NB4 (cell line): ENCODE measurements at regions not wholly inside any gene's neighbourhood (a gene's known extent, or its start where the extent isn't known, plus 50 kb on each side); places are given as distances from the start of the nearest gene placed in this dataset.

Source experiments
- DNase-seq: peaks from one replicate; pipeline ENCODE4 v3.0.0; 2010; ENCODE audit warnings: low read depth
- H3K4me3 ChIP-seq: one replicate; pipeline ENCODE4 v1.5.1; 2011; ENCODE audit warnings: mild to moderate bottlenecking, low read depth, low read length, moderate library complexity
- MAX ChIP-seq: IDR thresholded peaks from 2 replicates; pipeline ENCODE4 v1.6.1; 2011; ENCODE audit warnings: low read depth, low read length
- MYC ChIP-seq: IDR thresholded peaks from 2 replicates; pipeline ENCODE4 v1.6.1; 2011; ENCODE audit warnings: low read depth, low read length
- POLR2A ChIP-seq: IDR thresholded peaks from 2 replicates; pipeline ENCODE4 v1.6.1; 2011; ENCODE audit warnings: mild to moderate bottlenecking; ENCODE audit not compliant: insufficient read length; ENCODE audit errors: extremely low read depth
- TF ChIP-seq, protein P1 (sequence below): IDR thresholded peaks from one replicate; pipeline ENCODE4 v1.5.1; 2012; ENCODE audit warnings: low read depth, low read length

DNA sequence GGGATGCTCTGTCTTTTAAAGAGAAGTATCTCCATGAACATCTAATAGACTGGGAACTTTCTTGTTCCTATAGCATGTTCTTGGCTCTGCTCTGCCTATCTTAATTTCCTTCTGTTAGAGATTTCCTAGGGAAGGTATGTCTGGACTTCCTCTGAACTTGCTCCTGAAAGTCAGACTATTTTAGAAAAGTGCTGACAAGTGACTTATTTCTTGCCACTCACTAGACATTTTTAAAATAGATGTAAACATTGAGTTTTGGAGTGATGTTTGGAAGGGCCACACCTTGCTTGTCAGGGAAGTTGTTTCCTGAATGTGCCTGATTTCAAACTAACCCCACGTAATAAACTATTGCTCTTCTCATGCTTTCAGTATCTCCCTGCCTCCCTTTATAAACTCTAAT lies 62.4 kb upstream of the ATP8A1 start:
- no peak for DNase-seq
- TF ChIP-seq MAX (no peak), MYC (no peak), POLR2A (no peak)
- TF ChIP-seq, protein P1, sequence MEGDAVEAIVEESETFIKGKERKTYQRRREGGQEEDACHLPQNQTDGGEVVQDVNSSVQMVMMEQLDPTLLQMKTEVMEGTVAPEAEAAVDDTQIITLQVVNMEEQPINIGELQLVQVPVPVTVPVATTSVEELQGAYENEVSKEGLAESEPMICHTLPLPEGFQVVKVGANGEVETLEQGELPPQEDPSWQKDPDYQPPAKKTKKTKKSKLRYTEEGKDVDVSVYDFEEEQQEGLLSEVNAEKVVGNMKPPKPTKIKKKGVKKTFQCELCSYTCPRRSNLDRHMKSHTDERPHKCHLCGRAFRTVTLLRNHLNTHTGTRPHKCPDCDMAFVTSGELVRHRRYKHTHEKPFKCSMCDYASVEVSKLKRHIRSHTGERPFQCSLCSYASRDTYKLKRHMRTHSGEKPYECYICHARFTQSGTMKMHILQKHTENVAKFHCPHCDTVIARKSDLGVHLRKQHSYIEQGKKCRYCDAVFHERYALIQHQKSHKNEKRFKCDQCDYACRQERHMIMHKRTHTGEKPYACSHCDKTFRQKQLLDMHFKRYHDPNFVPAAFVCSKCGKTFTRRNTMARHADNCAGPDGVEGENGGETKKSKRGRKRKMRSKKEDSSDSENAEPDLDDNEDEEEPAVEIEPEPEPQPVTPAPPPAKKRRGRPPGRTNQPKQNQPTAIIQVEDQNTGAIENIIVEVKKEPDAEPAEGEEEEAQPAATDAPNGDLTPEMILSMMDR: no peak
- H3K4me3 ChIP-seq: no peak overlapping the region

GRCh38 chr4:42718336-42718735 lies 61.4 kb upstream of the ATP8A1 start:
- DNase-seq: no peak
- no peak overlapping the region for H3K4me3 ChIP-seq
- TF ChIP-seq POLR2A (no peak), MYC (no peak), MAX (no peak)
- TF ChIP-seq, protein P1: no peak

- H3K4me3 ChIP-seq: no peak overlapping the region
- no peak for DNase-seq
- TF ChIP-seq, protein P1: no peak
- no peak for TF ChIP-seq POLR2A
- TF ChIP-seq MAX: no peak
- no peak for TF ChIP-seq MYC
Measured at GRCh38 chr4:42716996-42717395, 60.1 kb upstream of the ATP8A1 start.

- TF ChIP-seq MAX: no peak
- TF ChIP-seq POLR2A: no peak
- DNase-seq: no peak
- no peak overlapping the region for H3K4me3 ChIP-seq
Measured at GRCh38 chr4:42715807-42716482, 59.0 kb upstream of the ATP8A1 start.

DNA sequence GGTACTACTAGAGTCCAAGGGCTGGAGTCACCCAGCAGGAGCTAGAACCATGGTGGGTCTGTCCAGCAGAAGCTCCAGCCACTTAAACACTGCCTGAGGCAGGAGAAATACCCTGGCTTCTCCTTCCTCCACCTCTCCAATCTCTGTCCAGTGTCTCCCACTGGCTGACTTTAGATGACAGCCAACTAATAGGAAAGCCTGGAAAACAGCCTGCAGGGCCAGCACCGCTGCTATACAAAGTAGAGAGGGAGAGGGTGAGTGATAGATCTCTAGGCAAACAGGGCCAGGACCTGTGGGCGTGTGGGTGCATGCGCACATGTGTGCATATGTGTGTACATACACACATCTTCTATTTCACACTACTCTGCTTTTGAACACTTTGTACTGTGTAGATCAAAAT lies 56.5 kb upstream of the ATP8A1 start:
- DNase-seq: no peak
- H3K4me3 ChIP-seq: no peak overlapping the region
- TF ChIP-seq MYC (no peak), MAX (no peak)

- no peak for DNase-seq
- TF ChIP-seq POLR2A: no peak
- no peak for TF ChIP-seq MAX
- TF ChIP-seq MYC: no peak
- TF ChIP-seq, protein P1: no peak
- no peak overlapping the region for H3K4me3 ChIP-seq
Measured at GRCh38 chr4:42712854-42713253, 55.9 kb upstream of the ATP8A1 start.

- DNase-seq: no peak
- TF ChIP-seq MYC: no peak
- TF ChIP-seq, protein P1: no peak
- no peak for TF ChIP-seq POLR2A
- no peak for TF ChIP-seq MAX
- H3K4me3 ChIP-seq: no peak overlapping the region
Measured at GRCh38 chr4:42711496-42711895, 54.6 kb upstream of the ATP8A1 start.
